ENCODE measurements at regions not wholly inside any gene's neighbourhood (a gene's known extent, or its start where the extent isn't known, plus 50 kb on each side); places are given as distances from the start of the nearest gene placed in this dataset.

- ChIA-PET CTCF (no interaction called here), POLR2A (no interaction called here)
- ATAC-seq = no peak
- Histone ChIP-seq H3K9me3 (ENCODE audit: control insufficient read depth, insufficient read depth, low read depth, low read length) (no peaks in the 10 kb centered on the region), H3K27me3 (ENCODE audit: control insufficient read depth, insufficient read depth, low read length) (no peaks in the 10 kb centered on the region), H3K4me3 (ENCODE audit: low read depth in 2 of 2, low read length in 2 of 2) (no peak overlapping the region), H3K27ac (ENCODE audit: low read length) (no peak overlapping the region), H3K36me3 (ENCODE audit: control insufficient read depth, insufficient read depth, low read length) (no peaks in the 10 kb centered on the region), H3K4me1 (ENCODE audit: control insufficient read depth, insufficient read depth, low read length) (no peaks in the 10 kb centered on the region)
- in situ Hi-C loops (cut with HindIII; ENCODE audit: low pct_unique_long_range_greater_than_20kb, low sequenced_read_pairs) (no loop called here), intact Hi-C loops (cut with micrococcal nuclease; ENCODE audit: unreplicated experiment) (no loop called here)
- no TSS peak for BruUV-seq (replicated peaks)
- no peak for TF ChIP-seq REST (IDR thresholded peaks at IDR 0.05; ENCODE audit: insufficient read depth in 1 of 2, low read depth in 2 of 2, low read length in 1 of 2)
- TF ChIP-seq CTCF (IDR thresholded peaks at IDR 0.05) = no peak
- no peak for DNase-seq (ENCODE audit: low read depth, low spot score)
These were observed 168.6 kb downstream of the SHQ1 start for GRCh38 chr3:72679540-72680198.

GRCh38 chr3:72678867-72679266 is 169.4 kb downstream of the SHQ1 start:
- no peaks in the 10 kb centered on the region for H3K4me1 ChIP-seq (ENCODE audit: control insufficient read depth, insufficient read depth, low read length)
- ChIA-PET POLR2A (no interaction called here), CTCF (no interaction called here)
- in situ Hi-C loops (cut with HindIII; ENCODE audit: low pct_unique_long_range_greater_than_20kb, low sequenced_read_pairs) (no loop called here), intact Hi-C loops (cut with micrococcal nuclease; ENCODE audit: unreplicated experiment) (no loop called here)
- TF ChIP-seq POLR2AphosphoS5 (IDR thresholded peaks at IDR 0.05; ENCODE audit: low read depth, low read length) (no peak), REST (IDR thresholded peaks at IDR 0.05; ENCODE audit: insufficient read depth in 1 of 2, low read depth in 2 of 2, low read length in 1 of 2) (no peak), SIN3A (IDR thresholded peaks at IDR 0.05; ENCODE audit: borderline replicate concordance, insufficient read depth, low read depth, low read length) (no peak), CTCF (IDR thresholded peaks at IDR 0.05) (no peak), TCF7L2 (IDR thresholded peaks at IDR 0.05; ENCODE audit: low read depth, low read length) (no peak)
- no peak overlapping the region for H3K27ac ChIP-seq (ENCODE audit: low read length)
- no peak overlapping the region for H3K4me3 ChIP-seq (ENCODE audit: low read depth in 2 of 2, low read length in 2 of 2)
- BruUV-seq (replicated peaks) = no TSS peak
- H3K36me3 ChIP-seq (ENCODE audit: control insufficient read depth, insufficient read depth, low read length) = no peaks in the 10 kb centered on the region
- DNase-seq (ENCODE audit: low read depth, low spot score) (no peak), ATAC-seq (no peak)
- no peaks in the 10 kb centered on the region for H3K27me3 ChIP-seq (ENCODE audit: control insufficient read depth, insufficient read depth, low read length)
- no peaks in the 10 kb centered on the region for H3K9me3 ChIP-seq (ENCODE audit: control insufficient read depth, insufficient read depth, low read depth, low read length)
